Left colon (tissue), 2 donors: ENCODE measurements at regions not wholly inside any gene's neighbourhood (a gene's known extent, or its start where the extent isn't known, plus 50 kb on each side); places are given as distances from the start of the nearest gene placed in this dataset.

Experiments used
- ATAC-seq: fragments of 200-7000 bp; cut with Tn5 transposase; one replicate; pipeline ENCODE4 v1.9.1; 2020; ENCODE audit warnings: mild to moderate bottlenecking, moderate library complexity
- DNase-seq, 2 donors: peaks; one replicate each; pipeline ENCODE4 v3.0.0-alpha.2; 2020
- intact Hi-C, 2 donors: fragments of 100-400 bp; cut with DNase I in 1 of 2; cut with micrococcal nuclease in 1 of 2; formaldehyde crosslinking; loops; one replicate each; pipeline versions ENCODE4 v1.11.2 to v1.14.0; 2022; cut with DNase I, micrococcal nuclease
- donor health status: DM: no; HTN: no; CAD: no.
- donor health status: DM: yes; HTN: yes; CAD: no.

DNA sequence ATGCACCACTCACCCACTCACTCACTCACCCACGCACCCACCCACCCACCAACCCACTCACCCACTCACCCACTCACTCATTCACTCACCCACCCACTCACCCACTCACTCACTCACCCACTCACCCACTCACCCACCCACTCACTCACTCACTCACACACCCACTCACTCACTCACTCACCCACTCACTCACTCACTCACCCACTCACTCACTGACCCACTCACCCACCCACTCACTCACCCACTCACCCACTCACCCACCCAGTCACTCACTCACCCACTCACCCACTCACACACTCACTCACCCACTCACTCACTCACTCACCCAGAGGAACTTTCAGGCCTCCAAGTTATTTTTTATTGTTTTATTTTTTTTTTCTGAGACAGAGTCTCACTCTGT lies 93.1 kb upstream of the MKI67 start:
- DNase-seq (no peak), ATAC-seq (no peak)

DNA sequence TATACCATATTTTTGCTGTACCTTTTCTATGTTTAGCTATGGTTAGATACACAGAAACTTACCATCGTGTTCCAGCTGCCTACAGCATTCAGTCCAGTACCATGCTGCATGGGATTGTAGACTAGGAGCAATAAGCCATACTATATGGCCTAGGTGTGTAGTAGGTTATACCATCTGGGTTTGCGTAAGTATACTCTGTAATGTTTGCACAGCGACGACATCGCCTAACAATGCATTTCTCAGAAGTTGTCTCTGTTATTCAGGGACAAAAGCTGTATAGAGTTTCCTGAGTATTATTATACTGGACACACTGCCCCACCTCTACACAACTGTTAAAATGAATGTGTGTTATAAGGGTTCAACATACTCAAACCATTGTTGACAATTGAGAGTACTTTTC lies 93.8 kb upstream of the MKI67 start:
- intact Hi-C loops, result no loop called here
- ATAC-seq, result peak; percentile 98
- DNase-seq, result peak in 1 of 2 donors; percentile 53

More for the DNA sequence above, 93.1 kb upstream of the MKI67 start:
- intact Hi-C loops, result no loop called here

DNA sequence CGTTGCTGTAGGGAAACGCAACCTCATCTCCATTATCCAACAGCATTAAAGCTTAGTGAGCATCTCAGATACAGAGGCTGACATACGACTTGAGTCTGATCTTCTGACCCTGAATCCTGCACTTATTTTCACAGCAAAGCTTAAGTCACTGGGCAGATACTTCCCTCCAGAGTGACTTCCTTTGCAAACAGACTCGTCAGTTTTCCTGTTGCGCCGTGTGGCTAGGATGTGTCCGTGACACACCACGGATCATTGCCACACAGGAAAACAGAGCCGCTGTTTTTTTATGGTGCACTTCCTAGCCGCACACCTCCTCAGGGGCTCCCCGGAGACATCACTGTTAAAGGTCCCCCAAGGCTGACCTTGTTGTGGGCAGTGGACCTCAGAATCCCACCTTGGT lies 94.9 kb upstream of the MKI67 start:
- DNase-seq (no peak), ATAC-seq (no peak)
- intact Hi-C loops, result no loop called here

DNA sequence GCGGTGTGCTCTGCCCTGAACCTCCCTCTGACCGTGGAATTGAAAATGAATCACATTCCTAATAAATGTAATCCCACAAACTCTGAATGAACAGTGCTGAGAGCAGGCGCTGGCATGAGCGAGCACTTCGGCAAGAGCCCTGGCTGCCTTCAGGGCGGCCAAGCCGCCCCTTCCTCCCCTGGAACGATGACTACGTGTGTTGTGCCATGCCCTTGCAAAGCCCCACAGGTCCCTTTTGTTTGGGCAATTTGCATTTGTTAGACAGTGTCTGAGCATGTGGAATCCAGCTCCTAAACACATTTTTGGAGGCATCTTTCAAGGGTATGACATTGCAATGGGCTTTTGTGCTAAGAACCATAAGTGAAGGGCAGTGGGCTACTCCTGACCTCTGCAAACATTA lies 95.6 kb upstream of the MKI67 start:
- DNase-seq (no peak), ATAC-seq (no peak)
- intact Hi-C loops, result no loop called here

DNA sequence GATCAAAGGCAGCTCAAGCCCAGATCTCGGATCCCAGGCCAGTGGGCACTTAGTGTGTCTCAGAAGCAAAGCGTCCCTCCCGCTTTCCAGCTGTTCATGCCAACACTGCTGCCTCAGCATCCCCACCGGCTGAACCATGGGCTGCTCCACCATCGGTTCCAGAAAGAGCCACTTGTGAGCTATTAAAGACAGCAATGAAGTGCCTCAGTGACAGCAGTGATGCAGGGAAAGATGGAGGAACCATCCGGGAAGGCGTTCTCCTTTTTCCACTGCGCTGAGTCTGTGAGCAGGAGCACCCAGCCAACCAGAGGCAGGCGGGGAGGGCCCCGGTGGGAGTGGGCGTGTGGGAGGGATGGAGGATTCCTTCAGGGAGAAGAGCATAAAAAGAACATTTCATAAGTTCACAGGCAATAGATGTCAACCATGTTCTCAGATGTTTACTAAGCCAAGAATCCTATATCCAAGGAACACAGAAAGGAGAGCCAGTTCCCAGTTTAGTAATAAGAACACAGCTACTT lies 96.2 kb upstream of the MKI67 start:
- no peak for ATAC-seq
- no peak for DNase-seq
- intact Hi-C loops, result no loop called here

DNA sequence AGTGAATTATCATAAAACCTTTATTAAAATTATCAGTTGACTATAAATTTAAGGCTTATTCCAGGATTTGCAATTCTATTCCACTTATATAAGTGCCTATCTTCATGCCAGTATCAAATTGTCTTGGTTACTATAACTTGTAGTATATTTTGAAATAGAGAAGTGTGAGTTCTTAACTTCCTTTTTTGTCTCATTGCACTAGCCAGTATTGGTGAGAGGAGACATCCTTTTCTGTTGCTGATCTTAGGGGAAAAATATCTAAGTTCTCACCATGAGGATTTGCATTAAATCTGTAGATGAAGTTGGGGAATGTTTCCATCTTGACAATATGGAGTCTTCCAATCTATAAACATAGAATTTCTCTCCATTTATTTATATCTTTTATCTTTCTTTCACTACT lies 104.2 kb upstream of the MKI67 start:
- DNase-seq (no peak), ATAC-seq (no peak)
- intact Hi-C loops, result no loop called here

DNA sequence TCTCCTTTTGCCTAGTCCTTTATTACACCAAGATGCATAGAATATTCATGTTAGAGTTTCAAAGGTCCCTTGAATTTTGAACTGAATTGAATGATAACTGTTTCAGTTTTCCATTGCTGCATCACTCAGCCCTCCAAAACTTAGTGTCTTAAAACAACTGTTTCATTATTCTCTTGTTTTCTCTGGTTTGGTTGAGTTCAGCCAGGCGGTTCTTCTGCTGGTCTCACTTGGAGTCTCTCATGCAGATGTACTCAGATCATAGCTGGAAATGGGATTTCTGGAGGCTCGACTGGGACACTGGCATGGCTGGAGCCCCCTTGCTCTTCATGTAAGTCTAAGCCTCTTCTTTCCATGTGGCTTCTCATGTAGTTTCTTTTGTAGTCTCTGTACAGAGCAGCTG lies 107.2 kb upstream of the MKI67 start:
- no peak for DNase-seq
- ATAC-seq, result no peak
- intact Hi-C loops, result no loop called here

DNA sequence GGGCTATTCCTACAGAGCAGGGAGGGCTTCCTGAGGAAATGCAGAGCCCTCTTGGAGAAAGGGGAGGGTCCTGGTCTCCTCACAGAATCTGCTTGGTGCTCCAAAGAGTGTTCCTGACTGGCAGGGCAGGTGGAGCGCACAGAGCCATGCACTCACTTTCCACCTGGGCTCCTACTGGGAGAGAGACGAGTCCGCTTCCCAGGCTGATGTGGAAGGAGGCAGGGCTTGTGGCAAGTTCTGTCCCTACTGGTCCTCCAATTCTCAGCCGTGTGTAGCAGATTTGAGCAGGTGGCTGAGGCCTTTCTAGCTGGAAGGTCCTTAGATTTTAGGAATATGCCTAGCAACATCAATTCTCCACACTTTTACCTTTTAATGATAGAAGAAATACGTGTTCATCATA lies 111.5 kb upstream of the MKI67 start:
- DNase-seq (no peak), ATAC-seq (no peak)
- intact Hi-C loops, result no loop called here

DNA sequence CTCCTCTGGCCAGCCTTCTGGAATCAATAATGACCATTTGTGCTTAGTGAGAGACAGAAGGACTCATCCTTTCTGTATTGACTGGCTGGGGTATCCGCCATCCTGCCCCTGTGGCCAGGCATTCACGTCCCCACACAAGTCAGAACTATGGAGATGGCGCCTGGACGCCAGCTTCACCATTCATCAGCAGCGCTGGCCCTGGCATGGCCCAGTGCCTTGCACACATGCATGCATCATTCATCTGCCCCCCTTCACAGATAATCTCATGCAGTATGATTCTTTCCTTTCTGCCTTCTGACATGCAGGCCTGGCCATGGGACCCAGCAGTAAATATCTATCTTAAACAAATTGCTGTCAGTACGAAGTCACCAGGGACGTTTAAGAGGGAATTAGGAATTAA lies 114.8 kb upstream of the MKI67 start:
- no peak for DNase-seq

DNA sequence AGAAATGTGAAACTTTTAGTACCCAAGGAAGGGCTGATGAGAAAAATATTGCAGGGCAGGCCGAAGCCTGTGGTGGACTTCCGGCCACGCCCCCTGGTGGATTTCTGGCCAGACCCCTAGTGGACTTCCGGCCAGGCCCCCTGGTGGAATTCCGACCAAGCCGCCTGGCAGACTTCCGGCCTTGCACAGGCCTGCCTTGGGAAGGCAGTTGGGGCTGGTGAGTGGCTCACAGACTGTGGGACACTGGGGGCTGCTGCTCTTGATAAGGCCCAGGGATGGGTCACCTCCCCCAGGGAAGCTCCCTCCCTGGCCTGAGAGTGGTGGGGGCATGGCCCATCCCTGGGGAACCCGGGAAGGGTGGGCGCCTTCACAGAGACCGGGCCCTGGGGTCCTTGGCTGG lies 116.4 kb upstream of the MKI67 start:
- DNase-seq, result no peak
- intact Hi-C loops, result no loop called here
- no peak for ATAC-seq

More for the DNA sequence above, 114.8 kb upstream of the MKI67 start:
- no peak for ATAC-seq
- intact Hi-C loops, result no loop called here

DNA sequence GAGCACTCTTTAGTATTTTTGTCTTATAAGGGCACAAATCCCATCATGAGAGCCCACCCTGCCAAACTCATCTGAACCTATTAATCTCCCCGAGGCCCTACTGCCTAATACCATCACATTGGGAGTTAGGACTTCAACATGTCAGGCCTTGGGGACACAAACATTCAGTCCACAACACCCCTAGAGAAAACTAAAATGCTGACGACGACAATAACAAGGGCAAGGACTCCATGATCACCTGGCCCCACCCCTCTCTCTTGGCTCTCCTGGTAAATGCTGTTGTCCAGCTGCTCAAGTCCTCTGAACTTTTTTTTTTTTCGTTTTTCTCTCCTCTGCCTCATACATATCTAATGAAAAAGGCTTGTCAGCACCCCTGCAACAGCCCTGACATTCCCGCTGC lies 118.8 kb upstream of the MKI67 start:
- no peak for DNase-seq
- intact Hi-C loops, result no loop called here
- ATAC-seq, result no peak

DNA sequence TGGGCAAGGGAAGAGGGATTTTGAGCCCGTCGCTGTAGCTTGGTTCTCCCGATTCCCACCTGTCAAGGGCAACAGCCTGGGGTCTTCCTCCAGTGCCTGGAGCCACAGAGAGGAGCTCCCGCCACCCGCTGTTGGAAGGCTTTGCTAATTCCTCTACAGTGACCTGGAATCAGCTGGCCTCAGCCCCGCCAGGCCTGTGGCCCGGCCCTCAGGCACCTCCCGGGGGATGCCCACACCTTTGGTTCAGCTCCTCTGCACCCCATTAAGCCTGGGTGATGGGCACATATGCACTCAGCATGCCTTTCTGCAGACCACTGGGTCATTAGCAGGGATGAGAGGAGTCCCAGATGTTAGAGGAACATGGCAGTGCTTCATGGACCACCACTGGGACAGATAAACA lies 121.4 kb upstream of the MKI67 start:
- ATAC-seq (no peak), DNase-seq (no peak)
- intact Hi-C loops, result no loop called here

DNA sequence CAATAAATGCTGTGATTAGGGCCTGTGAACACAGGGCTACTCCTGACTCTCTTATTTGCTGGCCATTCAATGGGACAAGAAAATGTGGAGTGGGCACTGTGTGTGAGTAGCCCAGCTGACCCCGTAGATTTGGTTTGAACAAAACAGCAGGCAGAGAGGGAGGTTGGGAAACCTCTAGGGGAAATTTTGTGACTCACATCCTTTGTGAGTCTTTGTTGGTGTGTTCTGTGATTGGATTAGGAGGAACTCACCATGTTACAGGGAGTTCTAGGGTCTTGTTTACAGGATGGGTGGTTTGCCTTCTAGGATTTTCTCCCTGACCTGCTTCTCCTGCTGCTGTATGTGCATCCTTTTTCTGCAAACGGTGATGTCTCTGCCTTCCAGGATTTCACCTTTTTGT lies 128.3 kb upstream of the MKI67 start:
- DNase-seq, result no peak
- ATAC-seq, result no peak
- intact Hi-C loops, result no loop called here

DNA sequence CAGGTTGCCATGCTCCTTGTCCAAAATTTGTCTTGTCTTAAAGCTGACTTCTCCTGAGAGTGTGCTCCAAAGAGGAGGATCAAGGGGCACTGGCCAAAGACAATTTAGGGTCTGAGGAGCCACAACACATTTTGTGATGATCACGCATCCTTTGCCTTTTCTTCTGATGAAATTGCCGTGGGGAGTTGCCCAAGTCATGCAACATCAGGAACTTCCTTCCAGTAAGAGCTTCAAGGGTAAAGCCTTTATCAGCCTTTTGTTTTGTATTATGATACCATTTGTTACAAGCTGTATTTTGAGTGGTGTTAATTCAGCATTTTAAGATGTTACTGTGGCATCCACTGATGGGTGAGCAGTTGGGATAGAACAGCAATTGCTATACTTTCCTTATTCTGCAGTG lies 131.2 kb upstream of the MKI67 start:
- DNase-seq (no peak), ATAC-seq (no peak)
- intact Hi-C loops, result no loop called here

DNA sequence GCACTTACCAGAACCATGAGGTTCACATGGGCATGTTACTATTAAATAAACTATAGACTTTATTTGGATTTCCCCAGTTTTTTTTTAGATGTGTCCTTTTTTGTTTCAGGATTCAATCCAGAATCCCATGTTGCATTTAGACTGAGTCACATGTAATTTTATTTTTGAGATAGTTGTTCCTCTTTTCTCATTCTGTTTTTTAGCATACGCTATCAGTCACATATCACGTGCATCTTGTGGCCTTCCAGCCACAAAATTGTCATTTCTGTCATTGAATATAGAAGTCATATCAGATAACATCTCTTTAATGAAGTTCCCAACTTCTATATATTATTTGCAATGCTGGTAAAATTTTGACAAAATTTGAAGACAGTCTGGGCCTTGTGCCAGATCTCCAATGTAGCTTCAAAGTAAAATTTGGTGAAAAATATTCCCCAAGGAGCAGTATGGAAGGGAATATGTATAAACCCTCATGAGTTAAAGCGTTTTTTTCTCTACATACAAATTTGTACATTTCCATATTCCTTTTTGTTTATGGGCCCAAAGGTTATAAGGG lies 132.3 kb upstream of the MKI67 start:
- DNase-seq (no peak), ATAC-seq (no peak)
- intact Hi-C loops, result no loop called here

DNA sequence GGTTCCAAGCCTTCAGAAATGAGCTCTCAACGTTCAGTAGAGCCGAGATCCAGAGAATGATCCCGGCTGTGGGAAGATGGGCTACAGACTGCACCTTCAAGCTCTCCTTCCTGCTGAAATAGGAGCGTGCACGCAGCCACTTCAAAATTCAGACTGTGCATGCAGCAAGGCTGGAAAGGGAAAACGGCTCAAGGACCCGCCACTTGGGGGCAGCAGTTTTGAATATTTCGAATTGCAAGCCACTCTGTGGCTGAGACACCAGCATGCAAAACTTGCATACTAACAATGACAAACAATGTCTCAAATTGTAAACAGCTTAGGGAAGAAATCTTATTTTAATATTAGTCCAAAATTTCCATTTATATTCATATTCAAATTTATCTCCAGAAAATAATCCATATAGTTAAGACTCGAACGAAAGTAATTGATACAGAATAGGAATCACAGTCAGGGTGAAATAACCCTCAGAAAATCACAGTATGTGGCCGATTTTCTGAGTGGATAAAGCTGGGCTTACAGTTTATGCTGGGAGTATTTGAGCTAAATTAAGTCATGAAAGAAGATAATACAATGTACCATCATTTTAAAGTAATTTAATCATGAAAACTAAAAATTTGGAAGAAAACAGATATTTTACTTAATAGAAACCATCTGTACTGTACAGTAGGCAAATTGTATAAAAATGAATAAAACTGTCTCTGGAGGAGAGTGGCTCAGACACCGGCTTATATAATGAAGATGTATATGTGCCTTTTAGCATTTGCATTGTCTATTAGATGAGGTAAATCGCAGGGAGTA lies 137.9 kb upstream of the MKI67 start:
- DNase-seq (peak; percentile 44 to 70), ATAC-seq (peak; percentile 58)
- intact Hi-C loops, result no loop called here

DNA sequence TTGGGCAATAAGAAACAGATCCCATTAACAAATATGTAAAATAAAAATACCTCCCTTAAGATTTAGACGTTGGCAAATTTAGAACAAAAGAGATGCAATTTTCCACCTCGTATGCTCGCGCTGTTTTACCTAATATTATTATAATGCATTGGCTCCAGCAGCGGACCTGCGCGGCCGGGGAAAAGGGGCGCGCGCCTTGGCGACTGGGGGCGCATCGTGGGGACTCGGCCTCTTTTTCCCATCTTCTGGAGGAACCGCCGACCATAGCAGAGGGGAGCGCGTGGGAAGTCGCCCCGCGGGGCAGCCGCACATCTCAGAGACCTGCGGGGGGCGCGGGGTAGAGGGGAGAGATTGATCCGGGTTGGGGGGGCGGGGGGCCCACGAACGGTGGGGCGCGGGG lies 139.4 kb upstream of the MKI67 start:
- intact Hi-C loops, result no loop called here
- no peak for ATAC-seq
- no peak for DNase-seq

DNA sequence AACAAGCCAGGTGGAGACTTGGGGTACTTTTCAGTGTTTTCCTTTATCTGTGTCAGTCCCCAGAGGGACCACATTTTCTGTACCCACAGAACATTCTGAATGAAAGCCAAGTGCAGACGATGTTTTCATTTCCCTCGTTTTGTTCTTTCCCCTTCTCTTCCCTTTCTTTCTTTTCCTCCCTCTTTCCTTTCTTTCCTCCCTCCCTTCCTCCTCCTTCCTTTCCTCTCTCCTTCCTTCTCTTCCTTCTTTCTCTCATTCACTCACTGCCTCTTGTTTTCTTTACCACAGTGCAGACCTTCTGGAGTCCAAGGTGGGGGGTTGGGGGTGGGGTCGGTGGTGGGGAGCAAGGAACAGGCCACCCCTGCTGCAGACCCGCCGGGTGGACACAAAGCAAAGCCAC lies 141.4 kb upstream of the MKI67 start:
- intact Hi-C loops, result no loop called here

DNA sequence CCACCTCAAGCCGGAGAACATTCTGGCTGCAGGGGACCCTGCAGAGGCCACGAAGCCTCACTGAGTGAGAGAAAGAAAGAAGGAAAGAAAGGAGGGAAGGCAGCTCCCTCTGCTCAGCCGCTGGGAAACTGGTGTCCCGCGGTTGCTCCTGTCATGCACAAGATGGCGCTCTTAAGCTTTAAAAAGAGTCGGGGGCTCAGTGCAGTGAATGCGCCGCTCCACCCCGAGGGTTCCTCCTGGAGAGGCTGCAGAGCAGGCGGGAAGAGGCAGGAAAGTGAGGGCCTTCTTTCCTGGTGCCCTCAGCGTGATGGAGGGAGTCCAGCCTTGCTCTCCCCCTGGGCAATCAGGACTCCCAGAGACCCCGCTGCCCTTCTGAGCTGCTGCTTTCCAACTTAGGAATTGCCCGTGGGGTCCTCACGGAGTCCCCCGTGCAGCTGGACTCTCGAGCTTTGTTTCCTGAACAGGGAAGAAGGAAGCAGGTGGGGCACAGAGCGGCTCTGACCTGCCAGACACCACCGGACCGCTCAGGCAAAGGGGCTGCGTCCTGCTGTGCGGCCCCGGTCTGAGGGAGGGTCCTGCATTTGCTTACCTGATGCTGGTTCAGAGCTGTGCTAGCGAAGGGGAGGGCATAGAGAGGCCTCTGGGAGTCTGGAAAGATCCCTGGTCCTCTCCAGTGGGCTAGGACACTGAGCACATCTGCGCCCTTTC lies 141.9 kb upstream of the MKI67 start:
- DNase-seq (no peak), ATAC-seq (no peak)
- intact Hi-C loops, result no loop called here

More for the DNA sequence above, 141.4 kb upstream of the MKI67 start:
- DNase-seq, result no peak
- no peak for ATAC-seq

DNA sequence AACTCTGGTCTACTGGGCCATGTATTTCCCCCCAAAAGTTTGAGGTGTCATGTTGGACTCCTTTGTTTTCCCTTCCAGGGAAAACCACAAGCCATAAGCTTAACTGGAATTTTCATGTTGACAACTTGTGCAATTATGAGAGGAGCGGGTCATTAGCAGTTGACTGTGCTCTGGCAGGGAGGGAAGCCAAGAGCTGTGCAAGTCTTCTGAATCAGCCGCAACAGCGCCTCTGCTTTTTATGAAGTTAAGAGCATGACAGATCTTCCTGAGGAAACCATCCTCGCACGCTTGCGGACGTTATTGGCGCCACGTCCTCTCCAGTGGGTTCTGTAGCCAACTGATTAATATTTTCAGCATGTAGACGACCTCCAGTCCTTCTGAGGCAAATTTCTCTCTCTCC lies 148.7 kb upstream of the MKI67 start:
- intact Hi-C loops, result no loop called here
- ATAC-seq, result no peak
- DNase-seq, result no peak
